ENCODE measurements at regions not wholly inside any gene's neighbourhood (a gene's known extent, or its start where the extent isn't known, plus 50 kb on each side); places are given as distances from the start of the nearest gene placed in this dataset.

DNA sequence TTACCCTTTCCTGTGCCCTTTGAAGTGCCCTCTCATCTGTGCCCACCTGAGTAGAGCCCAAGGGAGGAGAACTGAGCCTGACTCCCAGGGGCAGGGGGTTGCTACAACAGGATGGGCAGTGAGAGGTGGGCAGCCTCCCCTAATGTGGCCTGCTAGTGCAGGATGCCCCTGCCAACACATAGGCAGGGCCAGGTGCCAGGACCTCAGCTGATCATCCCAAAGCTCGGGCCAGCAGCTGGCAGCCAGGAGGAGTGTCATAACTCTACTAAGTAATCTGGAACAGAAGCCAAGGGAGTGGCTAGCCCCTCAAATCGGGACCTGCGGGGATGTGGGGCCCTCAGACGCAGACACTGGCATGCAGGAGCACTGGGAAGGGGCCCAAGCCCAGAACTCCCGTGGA lies 208.8 kb upstream of the RAB4A start:
- no peak overlapping the region for H3K4me3 ChIP-seq (ENCODE audit: low read length)
- intact Hi-C loops (cut with DNase I): no loop called here
- H3K9me3 ChIP-seq (ENCODE audit: control insufficient read depth, low read length): no peaks in the 10 kb centered on the region
- no peak overlapping the region for H3K27ac ChIP-seq (ENCODE audit: low read length)
- WGBS: 47% methylated on average over 5 of the region's 5 CpGs
- peaks cover 24% of the 10 kb centered on the region for H3K4me1 ChIP-seq (ENCODE audit: control insufficient read depth, insufficient read depth, low read length)
- ATAC-seq (no peak), DNase-seq (peak in 2 of 3 donors; percentile 72 to 73)
- no peaks in the 10 kb centered on the region for H3K27me3 ChIP-seq (ENCODE audit: control insufficient read depth, insufficient read depth)

DNA sequence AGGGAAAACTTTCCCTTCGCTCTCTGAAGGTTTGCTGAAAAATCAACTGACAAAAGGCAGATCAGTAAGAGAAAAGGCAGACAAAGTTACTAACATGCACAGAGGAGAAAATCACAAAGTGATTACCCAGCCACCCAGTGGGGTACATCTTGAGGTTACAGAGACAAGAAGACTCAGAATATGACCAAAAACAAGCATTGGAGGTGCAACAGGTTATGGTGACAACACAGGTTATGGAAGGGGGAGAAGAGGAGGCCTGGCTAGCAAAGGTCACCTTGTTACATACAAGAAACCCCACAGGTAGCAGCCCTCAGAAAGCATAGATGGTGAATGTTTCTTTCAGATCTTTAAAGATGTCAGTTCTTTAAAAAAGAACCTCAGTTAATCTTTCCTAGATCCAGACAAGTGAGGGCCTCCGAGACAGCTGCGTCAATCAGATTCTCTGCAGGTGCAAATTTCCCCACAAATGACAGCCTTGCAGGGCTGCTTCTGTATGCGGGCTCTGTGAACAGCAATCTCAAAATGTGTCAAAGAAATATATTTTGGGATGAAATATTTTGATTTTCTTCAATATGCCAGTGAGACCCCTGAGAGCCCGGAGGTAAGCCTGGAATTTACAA lies 207.6 kb upstream of the RAB4A start:
- peaks cover 25% of the 10 kb centered on the region for H3K4me1 ChIP-seq (ENCODE audit: control insufficient read depth, insufficient read depth, low read length)
- no peak overlapping the region for H3K4me3 ChIP-seq (ENCODE audit: low read length)
- H3K27ac ChIP-seq (ENCODE audit: low read length): no peak overlapping the region
- DNase-seq (no peak), ATAC-seq (no peak)
- H3K27me3 ChIP-seq (ENCODE audit: control insufficient read depth, insufficient read depth): no peaks in the 10 kb centered on the region
- intact Hi-C loops (cut with DNase I): no loop called here
- H3K9me3 ChIP-seq (ENCODE audit: control insufficient read depth, low read length): no peaks in the 10 kb centered on the region
- 92% methylated on average over 5 of the region's 5 CpGs for WGBS

- DNase-seq: peak in 1 of 3 donors; percentile 49
- Histone ChIP-seq H3K4me3 (ENCODE audit: low read length) (no peak overlapping the region), H3K4me1 (ENCODE audit: control insufficient read depth, insufficient read depth, low read length) (peaks cover 18% of the 10 kb centered on the region), H3K27ac (ENCODE audit: low read length) (no peak overlapping the region), H3K27me3 (ENCODE audit: control insufficient read depth, insufficient read depth) (no peaks in the 10 kb centered on the region), H3K9me3 (ENCODE audit: control insufficient read depth, low read length) (no peaks in the 10 kb centered on the region)
- 65% methylated on average over 12 of the region's 12 CpGs for WGBS
- intact Hi-C loops (cut with DNase I): no loop called here
- ATAC-seq: peak in 1 of 2 donors; percentile 32
These were observed 206.4 kb upstream of the RAB4A start for GRCh38 chr1:229064320-229065168.

DNA sequence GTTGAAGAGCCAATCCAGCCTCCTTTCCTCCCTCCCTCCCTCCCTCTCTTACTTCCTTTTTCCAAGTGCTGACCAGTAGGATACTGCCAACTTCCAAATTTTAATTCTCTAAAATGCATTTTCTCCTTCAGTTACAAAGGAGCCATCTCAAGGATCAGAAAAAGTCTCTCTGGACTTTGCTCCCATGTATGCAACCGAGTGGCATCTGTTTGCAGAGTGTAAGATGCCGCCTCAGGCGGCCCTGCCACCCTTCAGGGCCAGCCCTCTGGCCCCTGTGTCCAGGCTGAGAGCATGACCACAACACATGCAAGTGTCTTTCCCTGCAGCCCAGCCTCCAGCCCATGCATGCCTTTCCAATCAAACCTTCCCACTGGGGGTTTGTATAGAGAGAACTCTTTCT lies 205.3 kb upstream of the RAB4A start:
- Histone ChIP-seq H3K9me3 (ENCODE audit: control insufficient read depth, low read length) (no peaks in the 10 kb centered on the region), H3K27ac (ENCODE audit: low read length) (no peak overlapping the region), H3K4me3 (ENCODE audit: low read length) (no peak overlapping the region), H3K27me3 (ENCODE audit: control insufficient read depth, insufficient read depth) (no peaks in the 10 kb centered on the region), H3K4me1 (ENCODE audit: control insufficient read depth, insufficient read depth, low read length) (peaks cover 18% of the 10 kb centered on the region)
- 84% methylated on average over 3 of the region's 3 CpGs for WGBS
- ATAC-seq (no peak), DNase-seq (no peak)
- intact Hi-C loops (cut with DNase I): no loop called here

GRCh38 chr1:229066591-229066990 lies 204.3 kb upstream of the RAB4A start:
- no peak for DNase-seq
- Histone ChIP-seq H3K27me3 (ENCODE audit: control insufficient read depth, insufficient read depth) (no peaks in the 10 kb centered on the region), H3K9me3 (ENCODE audit: control insufficient read depth, low read length) (no peaks in the 10 kb centered on the region), H3K4me3 (ENCODE audit: low read length) (no peak overlapping the region), H3K27ac (ENCODE audit: low read length) (no peak overlapping the region), H3K4me1 (ENCODE audit: control insufficient read depth, insufficient read depth, low read length) (peaks cover 21% of the 10 kb centered on the region)
- ATAC-seq: no peak
- intact Hi-C loops (cut with DNase I): no loop called here
- 70% methylated on average over 3 of the region's 3 CpGs for WGBS

DNA sequence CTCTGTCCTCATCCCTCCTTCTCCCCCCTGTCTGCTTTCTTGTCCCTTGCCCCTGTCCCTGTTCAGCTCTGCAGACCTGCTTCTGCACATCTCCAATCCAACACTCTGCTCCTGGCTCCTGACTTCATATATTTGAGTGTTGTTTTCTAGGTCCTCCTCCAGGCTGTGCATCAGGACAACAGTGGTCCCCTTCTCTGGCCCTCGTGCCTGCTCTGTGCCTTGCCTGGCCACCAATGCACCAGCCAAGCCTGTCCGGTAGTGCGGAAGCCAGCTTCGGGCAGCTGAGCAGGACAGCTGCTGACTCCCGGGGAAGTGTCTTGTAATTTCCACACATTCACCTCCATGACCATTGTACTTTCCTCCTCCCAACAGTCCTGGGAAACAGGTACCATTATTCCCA lies 203.4 kb upstream of the RAB4A start:
- Histone ChIP-seq H3K27ac (ENCODE audit: low read length) (no peak overlapping the region), H3K4me1 (ENCODE audit: control insufficient read depth, insufficient read depth, low read length) (peaks cover 13% of the 10 kb centered on the region), H3K9me3 (ENCODE audit: control insufficient read depth, low read length) (no peaks in the 10 kb centered on the region)

DNA sequence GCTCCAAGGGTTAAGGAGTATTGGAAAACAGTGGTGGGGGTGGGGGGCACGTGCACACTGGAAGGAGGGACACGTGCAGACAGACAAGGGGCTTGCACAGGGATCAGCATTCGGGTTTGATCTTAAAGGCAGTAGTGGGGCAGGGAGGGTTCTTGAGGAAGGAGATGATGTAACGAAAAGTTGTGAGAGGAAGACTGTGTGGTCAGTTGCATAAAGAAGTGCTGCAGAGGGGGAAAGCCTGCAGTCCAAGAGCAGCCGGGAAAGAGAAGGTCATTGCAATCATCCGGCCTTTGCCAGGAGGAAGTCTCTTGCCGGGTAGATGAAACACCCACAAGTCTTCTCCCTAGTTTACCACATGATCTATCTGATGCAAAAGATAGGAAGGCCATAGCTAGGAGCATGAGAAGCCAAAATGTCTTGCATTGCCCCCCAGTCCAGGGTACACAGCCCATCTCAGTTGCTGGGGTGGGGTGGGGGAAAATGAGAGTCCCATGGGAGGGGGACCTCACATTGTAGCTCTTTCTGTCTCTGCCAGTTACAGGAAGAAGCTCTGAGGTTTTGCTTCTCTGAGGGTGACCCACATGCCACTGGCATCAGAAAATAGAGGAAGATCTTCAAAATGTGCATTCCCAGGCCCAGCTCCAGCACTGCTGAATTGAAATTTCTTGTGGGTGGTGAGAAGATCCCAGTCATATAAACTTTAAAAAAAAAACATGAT lies 202.5 kb upstream of the RAB4A start:
- ATAC-seq (peak; percentile 66 to 71), DNase-seq (peak; percentile 55 to 68 (median 65))
- H3K27me3 ChIP-seq (ENCODE audit: control insufficient read depth, insufficient read depth): no peaks in the 10 kb centered on the region
- intact Hi-C loops (cut with DNase I): no loop called here
- no peaks in the 10 kb centered on the region for H3K9me3 ChIP-seq (ENCODE audit: control insufficient read depth, low read length)
- peaks cover 9% of the 10 kb centered on the region for H3K4me1 ChIP-seq (ENCODE audit: control insufficient read depth, insufficient read depth, low read length)
- 23% methylated on average over 7 of the region's 7 CpGs for WGBS
- no peak overlapping the region for H3K4me3 ChIP-seq (ENCODE audit: low read length)
- no peak overlapping the region for H3K27ac ChIP-seq (ENCODE audit: low read length)

More for the DNA sequence above, 203.4 kb upstream of the RAB4A start:
- Histone ChIP-seq H3K4me3 (ENCODE audit: low read length) (no peak overlapping the region), H3K27me3 (ENCODE audit: control insufficient read depth, insufficient read depth) (no peaks in the 10 kb centered on the region)
- intact Hi-C loops (cut with DNase I): no loop called here
- WGBS: 93% methylated on average over 5 of the region's 5 CpGs
- no peak for DNase-seq
- ATAC-seq: no peak

GRCh38 chr1:229069176-229069575 lies 201.7 kb upstream of the RAB4A start:
- no peak for DNase-seq
- no peak overlapping the region for H3K27ac ChIP-seq (ENCODE audit: low read length)
- peaks cover 9% of the 10 kb centered on the region for H3K4me1 ChIP-seq (ENCODE audit: control insufficient read depth, insufficient read depth, low read length)
- intact Hi-C loops (cut with DNase I): no loop called here
- no peaks in the 10 kb centered on the region for H3K9me3 ChIP-seq (ENCODE audit: control insufficient read depth, low read length)
- H3K27me3 ChIP-seq (ENCODE audit: control insufficient read depth, insufficient read depth): no peaks in the 10 kb centered on the region
- no peak overlapping the region for H3K4me3 ChIP-seq (ENCODE audit: low read length)
- no peak for ATAC-seq

DNA sequence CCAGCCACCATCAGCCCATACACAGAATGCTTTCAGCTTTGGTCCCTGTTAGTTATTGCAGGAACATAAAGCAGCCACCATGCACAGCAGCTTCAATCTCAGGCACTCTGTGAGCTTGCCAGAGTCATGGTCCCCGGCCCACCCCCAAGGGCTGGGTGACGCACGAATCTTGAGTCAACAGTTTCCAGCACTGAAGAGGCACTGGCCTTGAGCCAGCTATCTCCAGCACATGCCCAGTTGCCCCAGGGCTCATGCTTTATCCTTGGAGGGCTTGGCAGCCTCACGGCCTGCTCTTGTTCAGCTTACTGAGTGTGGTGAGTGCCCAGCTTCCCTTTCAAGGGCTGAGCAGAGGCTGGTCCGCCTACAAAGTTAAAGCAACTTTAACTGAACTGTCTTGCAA lies 200.7 kb upstream of the RAB4A start:
- WGBS: 46% methylated on average over 5 of the region's 5 CpGs
- Histone ChIP-seq H3K9me3 (ENCODE audit: control insufficient read depth, low read length) (no peaks in the 10 kb centered on the region), H3K4me1 (ENCODE audit: control insufficient read depth, insufficient read depth, low read length) (peaks cover 7% of the 10 kb centered on the region), H3K27ac (ENCODE audit: low read length) (no peak overlapping the region), H3K27me3 (ENCODE audit: control insufficient read depth, insufficient read depth) (no peaks in the 10 kb centered on the region), H3K4me3 (ENCODE audit: low read length) (no peak overlapping the region)
- ATAC-seq (peak; percentile 80 to 82), DNase-seq (peak; percentile 86 to 90 (median 90))
- intact Hi-C loops (cut with DNase I): no loop called here

- Histone ChIP-seq H3K9me3 (ENCODE audit: control insufficient read depth, low read length) (no peaks in the 10 kb centered on the region), H3K27ac (ENCODE audit: low read length) (no peak overlapping the region), H3K4me3 (ENCODE audit: low read length) (no peak overlapping the region), H3K27me3 (ENCODE audit: control insufficient read depth, insufficient read depth) (no peaks in the 10 kb centered on the region), H3K4me1 (ENCODE audit: control insufficient read depth, insufficient read depth, low read length) (peaks cover 4% of the 10 kb centered on the region)
- DNase-seq: no peak
- intact Hi-C loops (cut with DNase I): no loop called here
- 96% methylated on average over 6 of the region's 6 CpGs for WGBS
- ATAC-seq: no peak
These were observed 197.7 kb upstream of the RAB4A start for GRCh38 chr1:229073251-229073650.

- Histone ChIP-seq H3K9me3 (ENCODE audit: control insufficient read depth, low read length) (no peaks in the 10 kb centered on the region), H3K4me3 (ENCODE audit: low read length) (no peak overlapping the region), H3K4me1 (ENCODE audit: control insufficient read depth, insufficient read depth, low read length) (peaks cover 4% of the 10 kb centered on the region), H3K27me3 (ENCODE audit: control insufficient read depth, insufficient read depth) (no peaks in the 10 kb centered on the region), H3K27ac (ENCODE audit: low read length) (no peak overlapping the region)
- DNase-seq (no peak), ATAC-seq (no peak)
- intact Hi-C loops (cut with DNase I): no loop called here
- 60% methylated on average over 2 of the region's 2 CpGs for WGBS
These were observed 195.7 kb upstream of the RAB4A start for GRCh38 chr1:229075217-229075616.

All from right cardiac atrium (tissue), 5 donors.